GM23338 (cell line): ENCODE measurements at regions not wholly inside any gene's neighbourhood (a gene's known extent, or its start where the extent isn't known, plus 50 kb on each side); places are given as distances from the start of the nearest gene placed in this dataset.

ENCODE experiments used
- ATAC-seq: fragments of 200-7000 bp; cut with Tn5 transposase; 3 replicates; pipeline ENCODE4 v1.9.1; 2020
- DNase-seq: peaks from one replicate; pipeline ENCODE4 v3.0.0-alpha.2; 2015; ENCODE audit warnings: low spot score
- H2AFZ ChIP-seq: fragments of 200-600 bp; sonication (generic); 2 replicates; pipeline ENCODE4 v1.8.0; 2016; ENCODE audit warnings: antibody characterized with exemption, mild to moderate bottlenecking, moderate library complexity
- H3F3A ChIP-seq: fragments of 200-600 bp; sonication (generic); replicated peaks from 2 replicates; pipeline ENCODE4 v1.8.0; 2017; ENCODE audit warnings: antibody characterized with exemption, mixed run types, low read depth
- H3K27ac ChIP-seq: fragments of 200-600 bp; sonication (generic); 2 replicates; pipeline ENCODE4 v1.6.1; 2016; ENCODE audit warnings: low read depth
- H3K27me3 ChIP-seq: fragments of 200-600 bp; sonication (generic); 2 replicates; pipeline ENCODE4 v1.8.0; 2016; ENCODE audit warnings: mild to moderate bottlenecking, mixed run types, moderate library complexity; ENCODE audit not compliant: insufficient read depth
- H3K36me3 ChIP-seq: fragments of 200-600 bp; sonication (generic); 2 replicates; pipeline ENCODE4 v1.8.0; 2016; ENCODE audit warnings: mild to moderate bottlenecking; ENCODE audit not compliant: insufficient read depth
- H3K4me1 ChIP-seq: fragments of 200-600 bp; sonication (generic); 2 replicates; pipeline ENCODE4 v1.8.0; 2016; ENCODE audit warnings: mild to moderate bottlenecking, moderate library complexity; ENCODE audit not compliant: insufficient read depth
- H3K4me2 ChIP-seq: fragments of 200-600 bp; sonication (generic); 2 replicates; pipeline ENCODE4 v1.7.1; 2017; ENCODE audit warnings: mixed run types
- H3K4me3 ChIP-seq: fragments of 200-600 bp; sonication (generic); 2 replicates; pipeline ENCODE4 v1.6.1; 2016; ENCODE audit warnings: mixed run types
- H3K79me2 ChIP-seq: fragments of 200-600 bp; sonication (generic); replicated peaks from 2 replicates; pipeline ENCODE4 v1.8.0; 2017; ENCODE audit warnings: mild to moderate bottlenecking; ENCODE audit not compliant: insufficient read depth
- H3K9me2 ChIP-seq: fragments of 200-600 bp; sonication (generic); 2 replicates; pipeline ENCODE4 v1.8.0; 2017; ENCODE audit not compliant: insufficient read depth
- H4K20me1 ChIP-seq: fragments of 200-600 bp; sonication (generic); replicated peaks from 2 replicates; pipeline ENCODE4 v1.8.0; 2017; ENCODE audit warnings: mild to moderate bottlenecking; ENCODE audit not compliant: insufficient read depth
- H3K27ac Mint-ChIP-seq: 2 replicates; pipeline ENCODE4 v1.8.0; 2020; ENCODE audit warnings: inconsistent platforms, mild to moderate bottlenecking, moderate library complexity, mixed read lengths
- H3K27me3 Mint-ChIP-seq: 3 replicates; pipeline ENCODE4 v1.8.0; 2022; ENCODE audit warnings: low read depth, mild to moderate bottlenecking, moderate library complexity, mixed read lengths, inconsistent platforms; ENCODE audit not compliant: insufficient read depth, poor library complexity
- H3K36me3 Mint-ChIP-seq: 3 replicates; pipeline ENCODE4 v1.8.0; 2021; ENCODE audit warnings: low read depth, mild to moderate bottlenecking, inconsistent platforms, moderate library complexity, mixed read lengths
- H3K4me1 Mint-ChIP-seq: 3 replicates; pipeline ENCODE4 v1.8.0; 2020; ENCODE audit warnings: mild to moderate bottlenecking, inconsistent platforms, mixed read lengths
- H3K4me3 Mint-ChIP-seq: 3 replicates; pipeline ENCODE4 v1.8.0; 2021; ENCODE audit warnings: moderate library complexity, mild to moderate bottlenecking, inconsistent platforms, mixed read lengths
- H3K9me3 Mint-ChIP-seq: 3 replicates; pipeline ENCODE4 v1.8.0; 2020; ENCODE audit warnings: moderate library complexity, mild to moderate bottlenecking, inconsistent platforms, mixed read lengths
- CREB1 ChIP-seq: fragments of 250-450 bp; sonication (Bioruptor Pico); IDR thresholded peaks from 2 replicates; pipeline ENCODE4 v1.5.0; 2020; ENCODE audit warnings: low read depth, mild to moderate bottlenecking, moderate library complexity
- CTCF ChIP-seq, 2 experiments: fragments of 200-600 bp in 1 of 2; sonication (generic) in 1 of 2; conservative IDR thresholded peaks; 2 replicates each; pipeline versions ENCODE4 v1.5.1 to v1.6.1; 2016 to 2017; ENCODE audit warnings: antibody characterized with exemption in 2 of 2, low read depth in 2 of 2, mild to moderate bottlenecking in 2 of 2, moderate library complexity in 1 of 2
- EZH2 ChIP-seq: fragments of 200-600 bp; sonication (generic); IDR thresholded peaks from one replicate; pipeline ENCODE4 v1.8.0; 2017; ENCODE audit warnings: antibody characterized with exemption, mild to moderate bottlenecking, low read depth; ENCODE audit not compliant: unreplicated experiment
- EZH2phosphoT487 ChIP-seq: fragments of 200-600 bp; sonication (generic); IDR thresholded peaks from one replicate; pipeline ENCODE4 v1.8.1; 2018; ENCODE audit warnings: antibody characterized with exemption; ENCODE audit not compliant: unreplicated experiment
- JUNB ChIP-seq: IDR thresholded peaks from one replicate; pipeline ENCODE4 v1.6.1; 2016; ENCODE audit warnings: antibody characterized with exemption; ENCODE audit not compliant: unreplicated experiment
- NANOG ChIP-seq: IDR thresholded peaks from 2 replicates; pipeline ENCODE4 v1.6.1; 2016; ENCODE audit warnings: antibody characterized with exemption, borderline replicate concordance
- POLR2AphosphoS5 ChIP-seq: IDR thresholded peaks from 2 replicates; pipeline ENCODE4 v1.6.1; 2016; ENCODE audit warnings: antibody characterized with exemption, low read depth
- REST ChIP-seq: IDR thresholded peaks from one replicate; pipeline ENCODE4 v1.6.1; 2018; ENCODE audit warnings: antibody characterized with exemption; ENCODE audit not compliant: unreplicated experiment
- STAT1 ChIP-seq: IDR thresholded peaks from one replicate; pipeline ENCODE4 v1.6.1; 2016; ENCODE audit warnings: antibody characterized with exemption; ENCODE audit not compliant: unreplicated experiment
- ZNF114 ChIP-seq: fragments of 250-450 bp; sonication (Bioruptor Pico); IDR thresholded peaks from 2 replicates; pipeline ENCODE4 v1.5.0; 2020; ENCODE audit warnings: mild to moderate bottlenecking, moderate library complexity
- ZNF331 ChIP-seq: fragments of 250-450 bp; sonication (Bioruptor Pico); IDR thresholded peaks from 2 replicates; pipeline ENCODE4 v1.5.0; 2020; ENCODE audit warnings: low read depth, mild to moderate bottlenecking, moderate library complexity
- TF ChIP-seq, protein P1 (sequence below): IDR thresholded peaks from 2 replicates; pipeline ENCODE4 v1.6.1; 2016; ENCODE audit warnings: antibody characterized with exemption
- TF ChIP-seq, protein P2 (sequence below): fragments of 250-450 bp; sonication (Bioruptor Pico); IDR thresholded peaks from 2 replicates; pipeline ENCODE4 v1.5.0; 2020; ENCODE audit warnings: mild to moderate bottlenecking, moderate library complexity

DNA sequence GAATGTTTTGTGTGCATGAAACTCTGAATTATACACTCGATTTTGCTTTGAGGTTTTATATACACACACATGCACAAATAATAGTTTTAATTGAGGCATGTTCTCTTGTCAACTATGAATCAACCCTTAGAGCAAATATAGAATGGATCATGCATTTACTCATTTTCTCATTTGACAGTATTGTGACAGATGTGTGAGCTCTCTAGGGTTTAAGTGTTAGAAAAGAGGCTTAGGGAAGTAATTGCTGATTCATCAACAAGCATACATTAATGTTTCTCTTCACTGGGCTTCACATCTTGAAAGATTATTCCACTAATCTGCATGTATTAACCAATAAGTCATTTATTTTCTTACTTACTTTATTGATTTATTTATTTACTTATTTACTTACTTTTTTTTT lies 1356.8 kb upstream of the ACO1 start:
- no peak for ATAC-seq

More for the DNA sequence above, 1356.8 kb upstream of the ACO1 start:
- Histone ChIP-seq H3K36me3 (no peaks in the 10 kb centered on the region), H3K79me2 (no peaks in the 10 kb centered on the region), H2AFZ (no peak overlapping the region), H3K27me3 (no peaks in the 10 kb centered on the region), H3K4me3 (no peak overlapping the region), H3K9me2 (no peaks in the 10 kb centered on the region), H3K27ac (no peak overlapping the region), H3F3A (no peaks in the 10 kb centered on the region), H3K4me2 (no peak overlapping the region), H4K20me1 (no peaks in the 10 kb centered on the region), H3K4me1 (peaks cover 34% of the 10 kb centered on the region)
- Mint-ChIP-seq H3K4me3 (no peak overlapping the region), H3K27ac (no peak overlapping the region), H3K9me3 (no peaks in the 10 kb centered on the region), H3K36me3 (no peaks in the 10 kb centered on the region), H3K27me3 (no peaks in the 10 kb centered on the region), H3K4me1 (peaks cover 27% of the 10 kb centered on the region)
- no peak for TF ChIP-seq CREB1 (CRISPR knock-in tag)
- TF ChIP-seq EZH2phosphoT487, result no peak
- no peak for TF ChIP-seq ZNF331 (CRISPR knock-in tag)
- no peak for TF ChIP-seq REST
- TF ChIP-seq, protein P1, sequence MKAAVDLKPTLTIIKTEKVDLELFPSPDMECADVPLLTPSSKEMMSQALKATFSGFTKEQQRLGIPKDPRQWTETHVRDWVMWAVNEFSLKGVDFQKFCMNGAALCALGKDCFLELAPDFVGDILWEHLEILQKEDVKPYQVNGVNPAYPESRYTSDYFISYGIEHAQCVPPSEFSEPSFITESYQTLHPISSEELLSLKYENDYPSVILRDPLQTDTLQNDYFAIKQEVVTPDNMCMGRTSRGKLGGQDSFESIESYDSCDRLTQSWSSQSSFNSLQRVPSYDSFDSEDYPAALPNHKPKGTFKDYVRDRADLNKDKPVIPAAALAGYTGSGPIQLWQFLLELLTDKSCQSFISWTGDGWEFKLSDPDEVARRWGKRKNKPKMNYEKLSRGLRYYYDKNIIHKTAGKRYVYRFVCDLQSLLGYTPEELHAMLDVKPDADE, result no peak
- no peak for TF ChIP-seq STAT1
- TF ChIP-seq, protein P2, sequence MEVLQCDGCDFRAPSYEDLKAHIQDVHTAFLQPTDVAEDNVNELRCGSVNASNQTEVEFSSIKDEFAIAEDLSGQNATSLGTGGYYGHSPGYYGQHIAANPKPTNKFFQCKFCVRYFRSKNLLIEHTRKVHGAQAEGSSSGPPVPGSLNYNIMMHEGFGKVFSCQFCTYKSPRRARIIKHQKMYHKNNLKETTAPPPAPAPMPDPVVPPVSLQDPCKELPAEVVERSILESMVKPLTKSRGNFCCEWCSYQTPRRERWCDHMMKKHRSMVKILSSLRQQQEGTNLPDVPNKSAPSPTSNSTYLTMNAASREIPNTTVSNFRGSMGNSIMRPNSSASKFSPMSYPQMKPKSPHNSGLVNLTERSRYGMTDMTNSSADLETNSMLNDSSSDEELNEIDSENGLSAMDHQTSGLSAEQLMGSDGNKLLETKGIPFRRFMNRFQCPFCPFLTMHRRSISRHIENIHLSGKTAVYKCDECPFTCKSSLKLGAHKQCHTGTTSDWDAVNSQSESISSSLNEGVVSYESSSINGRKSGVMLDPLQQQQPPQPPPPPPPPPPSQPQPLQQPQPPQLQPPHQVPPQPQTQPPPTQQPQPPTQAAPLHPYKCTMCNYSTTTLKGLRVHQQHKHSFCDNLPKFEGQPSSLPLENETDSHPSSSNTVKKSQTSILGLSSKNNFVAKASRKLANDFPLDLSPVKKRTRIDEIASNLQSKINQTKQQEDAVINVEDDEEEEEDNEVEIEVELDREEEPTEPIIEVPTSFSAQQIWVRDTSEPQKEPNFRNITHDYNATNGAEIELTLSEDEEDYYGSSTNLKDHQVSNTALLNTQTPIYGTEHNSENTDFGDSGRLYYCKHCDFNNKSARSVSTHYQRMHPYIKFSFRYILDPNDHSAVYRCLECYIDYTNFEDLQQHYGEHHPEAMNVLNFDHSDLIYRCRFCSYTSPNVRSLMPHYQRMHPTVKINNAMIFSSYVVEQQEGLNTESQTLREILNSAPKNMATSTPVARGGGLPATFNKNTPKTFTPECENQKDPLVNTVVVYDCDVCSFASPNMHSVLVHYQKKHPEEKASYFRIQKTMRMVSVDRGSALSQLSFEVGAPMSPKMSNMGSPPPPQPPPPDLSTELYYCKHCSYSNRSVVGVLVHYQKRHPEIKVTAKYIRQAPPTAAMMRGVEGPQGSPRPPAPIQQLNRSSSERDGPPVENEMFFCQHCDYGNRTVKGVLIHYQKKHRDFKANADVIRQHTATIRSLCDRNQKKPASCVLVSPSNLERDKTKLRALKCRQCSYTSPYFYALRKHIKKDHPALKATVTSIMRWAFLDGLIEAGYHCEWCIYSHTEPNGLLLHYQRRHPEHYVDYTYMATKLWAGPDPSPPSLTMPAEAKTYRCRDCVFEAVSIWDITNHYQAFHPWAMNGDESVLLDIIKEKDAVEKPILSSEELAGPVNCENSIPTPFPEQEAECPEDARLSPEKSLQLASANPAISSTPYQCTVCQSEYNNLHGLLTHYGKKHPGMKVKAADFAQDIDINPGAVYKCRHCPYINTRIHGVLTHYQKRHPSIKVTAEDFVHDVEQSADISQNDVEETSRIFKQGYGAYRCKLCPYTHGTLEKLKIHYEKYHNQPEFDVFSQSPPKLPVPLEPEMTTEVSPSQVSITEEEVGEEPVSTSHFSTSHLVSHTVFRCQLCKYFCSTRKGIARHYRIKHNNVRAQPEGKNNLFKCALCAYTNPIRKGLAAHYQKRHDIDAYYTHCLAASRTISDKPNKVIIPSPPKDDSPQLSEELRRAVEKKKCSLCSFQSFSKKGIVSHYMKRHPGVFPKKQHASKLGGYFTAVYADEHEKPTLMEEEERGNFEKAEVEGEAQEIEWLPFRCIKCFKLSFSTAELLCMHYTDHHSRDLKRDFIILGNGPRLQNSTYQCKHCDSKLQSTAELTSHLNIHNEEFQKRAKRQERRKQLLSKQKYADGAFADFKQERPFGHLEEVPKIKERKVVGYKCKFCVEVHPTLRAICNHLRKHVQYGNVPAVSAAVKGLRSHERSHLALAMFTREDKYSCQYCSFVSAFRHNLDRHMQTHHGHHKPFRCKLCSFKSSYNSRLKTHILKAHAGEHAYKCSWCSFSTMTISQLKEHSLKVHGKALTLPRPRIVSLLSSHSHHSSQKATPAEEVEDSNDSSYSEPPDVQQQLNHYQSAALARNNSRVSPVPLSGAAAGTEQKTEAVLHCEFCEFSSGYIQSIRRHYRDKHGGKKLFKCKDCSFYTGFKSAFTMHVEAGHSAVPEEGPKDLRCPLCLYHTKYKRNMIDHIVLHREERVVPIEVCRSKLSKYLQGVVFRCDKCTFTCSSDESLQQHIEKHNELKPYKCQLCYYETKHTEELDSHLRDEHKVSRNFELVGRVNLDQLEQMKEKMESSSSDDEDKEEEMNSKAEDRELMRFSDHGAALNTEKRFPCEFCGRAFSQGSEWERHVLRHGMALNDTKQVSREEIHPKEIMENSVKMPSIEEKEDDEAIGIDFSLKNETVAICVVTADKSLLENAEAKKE, result no peak
- TF ChIP-seq NANOG, result no peak
- TF ChIP-seq JUNB, result no peak
- TF ChIP-seq ZNF114 (CRISPR knock-in tag), result no peak
- TF ChIP-seq EZH2, result no peak
- TF ChIP-seq CTCF (conservative IDR thresholded peaks at IDR 0.05; ENCODE audit: low read depth in 2 of 2), result no peak
- TF ChIP-seq POLR2AphosphoS5, result no peak
- DNase-seq, result no peak
